ENCODE measurements at regions not wholly inside any gene's neighbourhood (a gene's known extent, or its start where the extent isn't known, plus 50 kb on each side); places are given as distances from the start of the nearest gene placed in this dataset.

- H3K4me1 Mint-ChIP-seq = peaks cover 2% of the 10 kb centered on the region
Observed at GRCh38 chr1:221921936-221922335, 180.0 kb upstream of the DUSP10 start.

GRCh38 chr1:221919743-221920142 lies 177.9 kb upstream of the DUSP10 start:
- Mint-ChIP-seq H3K27ac (no peak overlapping the region), H3K9me3 (peaks cover 4% of the 10 kb centered on the region), H3K36me3 (ENCODE audit: low read depth) (no peaks in the 10 kb centered on the region), H3K4me3 (no peak overlapping the region), H3K4me1 (no peaks in the 10 kb centered on the region), H3K27me3 (peaks cover 2% of the 10 kb centered on the region)
- intact Hi-C loops (cut with micrococcal nuclease) = no loop called here
- peak; percentile 9 for DNase-seq

More at GRCh38 chr1:221921936-221922335, 180.0 kb upstream of the DUSP10 start:
- DNase-seq = no peak
- Mint-ChIP-seq H3K4me3 (no peak overlapping the region), H3K36me3 (ENCODE audit: low read depth) (no peaks in the 10 kb centered on the region), H3K27me3 (no peaks in the 10 kb centered on the region), H3K27ac (no peak overlapping the region), H3K9me3 (peaks cover 4% of the 10 kb centered on the region)
- intact Hi-C loops (cut with micrococcal nuclease) = no loop called here

GRCh38 chr1:221919341-221919740 lies 177.5 kb upstream of the DUSP10 start:
- Mint-ChIP-seq H3K9me3 (peaks cover 4% of the 10 kb centered on the region), H3K36me3 (ENCODE audit: low read depth) (no peaks in the 10 kb centered on the region), H3K4me1 (no peaks in the 10 kb centered on the region), H3K27me3 (peaks cover 2% of the 10 kb centered on the region), H3K4me3 (no peak overlapping the region), H3K27ac (no peak overlapping the region)
- peak; percentile 48 for DNase-seq
- intact Hi-C loops (cut with micrococcal nuclease) = no loop called here

DNA sequence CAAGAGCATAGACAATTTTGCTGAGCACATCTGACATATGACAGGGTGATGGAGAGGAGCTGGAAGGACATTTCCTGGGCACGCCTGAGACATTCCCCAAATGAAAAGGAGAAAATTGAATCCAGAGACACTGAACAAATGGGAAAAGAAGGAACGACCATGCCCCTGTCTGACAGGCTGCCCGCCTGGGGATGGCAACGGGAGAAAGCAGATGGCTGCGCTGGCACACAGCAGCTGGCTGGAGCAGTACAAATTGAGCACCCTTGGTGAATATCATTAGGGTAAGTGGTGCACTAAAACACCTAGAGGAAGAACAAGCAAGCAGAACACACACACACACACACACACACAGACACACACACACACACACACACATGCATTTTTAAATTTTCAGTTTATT lies 174.3 kb upstream of the DUSP10 start:
- H3K36me3 Mint-ChIP-seq (ENCODE audit: low read depth) = no peaks in the 10 kb centered on the region
- intact Hi-C loops (cut with micrococcal nuclease) = no loop called here
- H3K27me3 Mint-ChIP-seq = peaks cover 2% of the 10 kb centered on the region
- no peak overlapping the region for H3K4me3 Mint-ChIP-seq
- peaks cover 10% of the 10 kb centered on the region for H3K4me1 Mint-ChIP-seq
- no peak for DNase-seq
- H3K9me3 Mint-ChIP-seq = no peaks in the 10 kb centered on the region
- no peak overlapping the region for H3K27ac Mint-ChIP-seq

GRCh38 chr1:221915764-221916163 lies 173.9 kb upstream of the DUSP10 start:
- Mint-ChIP-seq H3K4me1 (peaks cover 10% of the 10 kb centered on the region), H3K27ac (no peak overlapping the region), H3K27me3 (peaks cover 2% of the 10 kb centered on the region), H3K4me3 (no peak overlapping the region), H3K9me3 (no peaks in the 10 kb centered on the region), H3K36me3 (ENCODE audit: low read depth) (no peaks in the 10 kb centered on the region)
- intact Hi-C loops (cut with micrococcal nuclease) = no loop called here
- no peak for DNase-seq

- no peaks in the 10 kb centered on the region for H3K36me3 Mint-ChIP-seq (ENCODE audit: low read depth)
- intact Hi-C loops (cut with micrococcal nuclease) = no loop called here
- H3K4me1 Mint-ChIP-seq = peaks cover 10% of the 10 kb centered on the region
- H3K9me3 Mint-ChIP-seq = no peaks in the 10 kb centered on the region
- no peak for DNase-seq
- peaks cover 5% of the 10 kb centered on the region for H3K27me3 Mint-ChIP-seq
- no peak overlapping the region for H3K27ac Mint-ChIP-seq
- no peak overlapping the region for H3K4me3 Mint-ChIP-seq
Observed at GRCh38 chr1:221913351-221913892, 171.5 kb upstream of the DUSP10 start.

DNA sequence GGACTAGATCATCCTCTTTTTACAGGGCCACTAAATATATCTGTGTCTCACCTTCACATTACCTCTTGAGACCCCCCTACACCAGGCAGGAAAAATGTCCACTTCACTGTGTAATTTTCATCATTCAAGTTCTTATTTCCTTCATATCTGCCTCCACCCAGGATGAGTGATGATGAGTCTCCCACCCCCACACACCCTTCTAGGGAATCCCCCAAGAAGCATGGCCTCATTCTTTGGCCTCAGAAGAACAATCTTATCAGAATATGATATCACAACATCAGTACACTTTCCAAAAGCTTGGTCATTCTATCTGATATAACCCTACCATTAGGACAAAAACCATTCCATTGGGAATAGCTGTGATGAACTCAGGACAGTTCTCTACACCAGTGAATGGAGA lies 170.3 kb upstream of the DUSP10 start:
- Mint-ChIP-seq H3K36me3 (ENCODE audit: low read depth) (no peaks in the 10 kb centered on the region), H3K9me3 (no peaks in the 10 kb centered on the region), H3K27me3 (peaks cover 5% of the 10 kb centered on the region), H3K4me1 (peaks cover 10% of the 10 kb centered on the region), H3K27ac (no peak overlapping the region), H3K4me3 (no peak overlapping the region)
- DNase-seq = no peak
- intact Hi-C loops (cut with micrococcal nuclease) = no loop called here

DNA sequence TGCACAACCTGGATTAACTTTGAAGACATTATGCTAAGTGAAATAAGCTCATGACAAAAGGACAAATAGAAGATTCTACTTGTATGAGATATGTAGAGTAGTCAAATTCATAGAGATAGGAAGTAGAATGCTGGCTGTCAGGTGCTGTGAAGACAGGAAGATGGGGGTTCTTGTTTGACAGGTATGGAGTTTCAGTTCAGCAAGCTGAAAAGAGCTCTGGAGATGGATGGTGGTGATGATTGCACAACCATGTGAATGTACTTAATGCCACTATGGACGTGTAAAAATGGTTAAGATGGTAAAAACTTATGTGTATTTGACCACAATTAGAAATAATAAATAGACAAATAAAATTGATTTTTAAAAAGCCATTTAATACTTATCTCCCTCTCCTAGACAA lies 169.8 kb upstream of the DUSP10 start:
- Mint-ChIP-seq H3K9me3 (no peaks in the 10 kb centered on the region), H3K4me1 (peaks cover 10% of the 10 kb centered on the region), H3K36me3 (ENCODE audit: low read depth) (no peaks in the 10 kb centered on the region), H3K27me3 (peaks cover 5% of the 10 kb centered on the region), H3K27ac (no peak overlapping the region), H3K4me3 (no peak overlapping the region)
- DNase-seq = no peak
- intact Hi-C loops (cut with micrococcal nuclease) = no loop called here

DNA sequence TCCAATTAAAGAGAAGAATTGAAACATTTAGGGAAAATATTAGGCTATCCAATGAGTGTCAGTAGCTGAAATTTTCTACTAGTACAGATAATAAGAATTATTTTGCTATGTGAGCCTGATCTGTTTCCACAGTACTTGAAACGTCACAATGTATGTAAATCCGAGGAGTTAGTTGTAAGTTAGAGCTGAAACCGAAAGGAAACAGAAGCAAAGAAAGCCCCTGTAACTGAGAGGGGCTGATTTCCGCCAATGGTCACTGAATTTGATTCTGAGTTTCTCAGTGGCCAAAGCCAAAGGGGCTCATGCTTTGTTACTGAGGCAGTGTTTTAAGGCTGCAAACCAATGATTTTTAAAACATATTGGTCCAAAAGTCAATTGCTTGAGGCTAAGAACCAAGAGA lies 168.3 kb upstream of the DUSP10 start:
- Mint-ChIP-seq H3K4me1 (peaks cover 10% of the 10 kb centered on the region), H3K9me3 (no peaks in the 10 kb centered on the region), H3K27ac (no peak overlapping the region), H3K36me3 (ENCODE audit: low read depth) (no peaks in the 10 kb centered on the region), H3K4me3 (no peak overlapping the region), H3K27me3 (peaks cover 2% of the 10 kb centered on the region)
- no peak for DNase-seq
- intact Hi-C loops (cut with micrococcal nuclease) = no loop called here

- no peak for DNase-seq
- Mint-ChIP-seq H3K4me3 (no peak overlapping the region), H3K27me3 (peaks cover 2% of the 10 kb centered on the region), H3K9me3 (no peaks in the 10 kb centered on the region), H3K4me1 (peaks cover 10% of the 10 kb centered on the region), H3K27ac (no peak overlapping the region), H3K36me3 (ENCODE audit: low read depth) (no peaks in the 10 kb centered on the region)
- intact Hi-C loops (cut with micrococcal nuclease) = no loop called here
Observed at GRCh38 chr1:221908573-221908972, 166.7 kb upstream of the DUSP10 start.

DNA sequence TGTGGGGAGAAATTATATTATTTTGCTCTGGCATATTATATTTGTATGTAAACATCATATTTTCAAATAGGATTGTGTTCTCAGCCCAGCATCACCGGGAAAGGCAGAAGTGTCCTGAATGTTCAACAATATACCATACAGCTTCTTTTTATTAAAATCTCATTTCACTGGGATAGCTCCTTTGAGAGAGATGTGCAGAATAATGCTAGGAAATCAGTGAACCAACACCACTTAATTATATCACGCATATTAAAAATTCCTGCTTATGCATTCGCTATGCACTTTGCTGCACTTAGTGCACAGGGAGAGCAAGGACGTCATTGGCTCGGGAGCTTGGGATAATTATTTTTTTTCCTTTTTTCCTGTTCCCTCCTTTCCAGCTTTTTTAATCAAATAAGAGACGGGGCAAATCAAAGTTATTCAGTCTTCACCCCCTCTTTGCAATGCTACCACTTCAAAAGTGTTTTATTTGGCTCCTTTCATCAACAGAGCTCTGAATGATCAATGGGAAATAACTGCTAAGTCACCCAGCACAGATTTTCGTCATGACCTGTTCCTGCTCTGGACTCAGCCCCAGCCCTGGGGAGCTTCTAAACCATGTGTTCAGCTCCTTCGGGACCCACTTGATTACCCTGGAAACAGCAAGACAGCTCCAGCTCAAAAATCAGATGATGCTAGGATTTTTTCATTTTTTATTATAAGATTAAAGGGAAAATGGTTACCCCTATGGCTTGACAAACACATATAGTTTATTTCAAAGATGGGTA lies 165.5 kb upstream of the DUSP10 start:
- H3K9me3 Mint-ChIP-seq = no peaks in the 10 kb centered on the region
- H3K4me1 Mint-ChIP-seq = peaks cover 8% of the 10 kb centered on the region
- H3K36me3 Mint-ChIP-seq (ENCODE audit: low read depth) = no peaks in the 10 kb centered on the region
- intact Hi-C loops (cut with micrococcal nuclease) = no loop called here
- no peak overlapping the region for H3K4me3 Mint-ChIP-seq
- H3K27ac Mint-ChIP-seq = no peak overlapping the region
- peaks cover 2% of the 10 kb centered on the region for H3K27me3 Mint-ChIP-seq
- no peak for DNase-seq

DNA sequence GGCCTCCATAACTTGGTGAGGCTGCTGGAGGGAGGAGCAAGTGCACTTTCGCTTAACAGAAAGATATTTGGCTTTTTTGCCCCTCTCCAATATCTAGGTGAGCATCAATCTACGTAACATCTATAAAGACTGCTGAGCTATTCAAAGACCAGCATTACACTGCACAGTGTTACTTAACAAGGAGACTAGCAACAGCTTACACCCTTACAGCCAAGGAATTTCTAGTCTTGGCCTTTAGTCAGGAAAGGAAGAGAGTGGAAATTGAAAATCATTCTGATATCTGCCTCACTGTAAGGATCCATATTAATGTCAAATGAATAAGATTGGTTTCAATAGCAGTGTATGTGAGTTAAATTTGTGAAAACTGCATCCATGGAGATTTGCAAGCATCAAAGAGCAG lies 163.9 kb upstream of the DUSP10 start:
- intact Hi-C loops (cut with micrococcal nuclease) = no loop called here
- H3K27ac Mint-ChIP-seq = no peak overlapping the region

GRCh38 chr1:221904319-221904718 lies 162.4 kb upstream of the DUSP10 start:
- intact Hi-C loops (cut with micrococcal nuclease) = no loop called here
- H3K27ac Mint-ChIP-seq = no peak overlapping the region

More for the DNA sequence above, 163.9 kb upstream of the DUSP10 start:
- no peaks in the 10 kb centered on the region for H3K9me3 Mint-ChIP-seq
- H3K4me1 Mint-ChIP-seq = no peaks in the 10 kb centered on the region
- no peak overlapping the region for H3K4me3 Mint-ChIP-seq
- no peak for DNase-seq
- no peaks in the 10 kb centered on the region for H3K36me3 Mint-ChIP-seq (ENCODE audit: low read depth)
- H3K27me3 Mint-ChIP-seq = peaks cover 2% of the 10 kb centered on the region

GRCh38 chr1:221903594-221903993 lies 161.7 kb upstream of the DUSP10 start:
- Mint-ChIP-seq H3K4me3 (no peak overlapping the region), H3K9me3 (no peaks in the 10 kb centered on the region), H3K36me3 (ENCODE audit: low read depth) (no peaks in the 10 kb centered on the region), H3K27me3 (peaks cover 3% of the 10 kb centered on the region), H3K27ac (no peak overlapping the region), H3K4me1 (no peaks in the 10 kb centered on the region)
- intact Hi-C loops (cut with micrococcal nuclease) = no loop called here
- no peak for DNase-seq

More at GRCh38 chr1:221904319-221904718, 162.4 kb upstream of the DUSP10 start:
- Mint-ChIP-seq H3K36me3 (ENCODE audit: low read depth) (no peaks in the 10 kb centered on the region), H3K9me3 (no peaks in the 10 kb centered on the region), H3K27me3 (peaks cover 4% of the 10 kb centered on the region), H3K4me3 (no peak overlapping the region), H3K4me1 (no peaks in the 10 kb centered on the region)
- no peak for DNase-seq

DNA sequence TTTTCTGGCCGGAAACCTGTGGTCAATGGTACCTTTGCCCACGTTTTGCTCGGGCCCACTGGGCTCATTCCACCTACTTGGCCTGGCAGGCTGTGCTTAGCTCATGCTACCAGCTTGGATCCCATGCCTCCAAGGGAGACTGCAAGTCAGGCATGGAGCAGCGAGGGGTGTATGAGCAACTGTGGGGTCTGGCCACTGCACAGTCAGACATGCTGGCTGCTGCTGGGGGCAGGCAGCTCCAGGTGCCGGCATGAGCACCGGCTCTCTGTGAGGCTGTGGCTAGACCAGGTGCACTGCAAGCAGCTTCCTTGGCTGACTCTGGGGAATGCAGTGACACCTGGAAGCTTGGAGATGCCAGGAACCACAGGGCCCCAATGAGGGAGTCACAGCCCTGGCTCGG lies 161.1 kb upstream of the DUSP10 start:
- H3K36me3 Mint-ChIP-seq (ENCODE audit: low read depth) = no peaks in the 10 kb centered on the region
- no peak overlapping the region for H3K27ac Mint-ChIP-seq
- no peaks in the 10 kb centered on the region for H3K9me3 Mint-ChIP-seq
- H3K4me3 Mint-ChIP-seq = no peak overlapping the region
- no peaks in the 10 kb centered on the region for H3K4me1 Mint-ChIP-seq
- intact Hi-C loops (cut with micrococcal nuclease) = no loop called here
- DNase-seq = no peak
- H3K27me3 Mint-ChIP-seq = peaks cover 6% of the 10 kb centered on the region

Data from activated CD4-positive, alpha-beta T cell treated with anti-CD3 and anti-CD28 coated beads, Interleukin-2, amount 10 ng/mL, durations not matched to agents 24 days and 14 days (primary cell).